Keratinocyte (primary cell): ENCODE measurements at regions not wholly inside any gene's neighbourhood (a gene's known extent, or its start where the extent isn't known, plus 50 kb on each side); places are given as distances from the start of the nearest gene placed in this dataset.

Experiments used
- DNase-seq: peaks from one replicate; pipeline ENCODE4 v3.0.0-alpha.2; 2011; ENCODE audit warnings: low read depth, missing footprints, low spot score
- FAIRE-seq: peaks from 2 replicates; lab custom pipeline; 2011; peaks lifted over from hg19 to GRCh38; lab: Jason Lieb, UNC
- H2AFZ ChIP-seq: 2 replicates; pipeline ENCODE4 v1.6.0; 2012; ENCODE audit warnings: low read length, control low read depth, inconsistent platforms; ENCODE audit not compliant: control insufficient read depth
- H3K27ac ChIP-seq: 2 replicates; pipeline ENCODE4 v1.5.1; 2011; ENCODE audit warnings: low read length; ENCODE audit not compliant: control insufficient read depth, insufficient read depth
- H3K27me3 ChIP-seq: 3 replicates; pipeline ENCODE4 v1.6.0; 2011; ENCODE audit warnings: low read length; ENCODE audit not compliant: control insufficient read depth, insufficient read depth; ENCODE audit errors: extremely low read depth
- H3K36me3 ChIP-seq, 2 experiments: 2 replicates in 1 of 2; 3 replicates in 1 of 2; pipeline ENCODE4 v1.5.1; 2011; ENCODE audit warnings: low read length in 2 of 2, mild to moderate bottlenecking in 1 of 2; ENCODE audit not compliant: control insufficient read depth in 2 of 2, insufficient read depth in 2 of 2; ENCODE audit errors: extremely low read depth in 1 of 2
- H3K4me1 ChIP-seq: 3 replicates; pipeline ENCODE4 v1.5.1; 2011; ENCODE audit warnings: low read length; ENCODE audit not compliant: control insufficient read depth, insufficient read depth; ENCODE audit errors: extremely low read depth
- H3K4me2 ChIP-seq: 3 replicates; pipeline ENCODE4 v1.6.0; 2011; ENCODE audit warnings: low read depth, low read length; ENCODE audit not compliant: control insufficient read depth, insufficient read depth; ENCODE audit errors: extremely low read depth
- H3K4me3 ChIP-seq, 3 experiments: fragments of 200-600 bp in 1 of 3; sonication (generic) in 1 of 3; 2 replicates in 2 of 3; 3 replicates in 1 of 3; pipeline ENCODE4 v1.5.1; 2011 to 2016; ENCODE audit warnings: low read length in 3 of 3, mild to moderate bottlenecking in 3 of 3, control low read depth in 2 of 3, inconsistent platforms in 1 of 3, low read depth in 1 of 3, mixed read lengths in 1 of 3, mixed run types in 1 of 3, moderate library complexity in 1 of 3; ENCODE audit not compliant: control insufficient read depth in 2 of 3, insufficient read depth in 2 of 3; ENCODE audit errors: extremely low read depth in 1 of 3
- H3K79me2 ChIP-seq: 2 replicates; pipeline ENCODE4 v1.6.0; 2012; ENCODE audit warnings: low read length; ENCODE audit not compliant: control insufficient read depth, insufficient read depth
- H3K9ac ChIP-seq: 3 replicates; pipeline ENCODE4 v1.6.0; 2011; ENCODE audit warnings: low read length; ENCODE audit not compliant: control insufficient read depth, insufficient read depth; ENCODE audit errors: extremely low read depth
- H3K9me1 ChIP-seq: 3 replicates; pipeline ENCODE4 v1.6.0; 2011; ENCODE audit warnings: low read length; ENCODE audit not compliant: control insufficient read depth, insufficient read depth; ENCODE audit errors: extremely low read depth
- H3K9me3 ChIP-seq: 2 replicates; pipeline ENCODE4 v1.5.1; 2012; ENCODE audit warnings: low read depth, low read length; ENCODE audit not compliant: control insufficient read depth
- H4K20me1 ChIP-seq: 3 replicates; pipeline ENCODE4 v1.6.0; 2011; ENCODE audit warnings: low read length; ENCODE audit not compliant: control insufficient read depth, insufficient read depth; ENCODE audit errors: extremely low read depth
- CTCF ChIP-seq, 3 experiments: IDR thresholded peaks in 1 of 3; conservative IDR thresholded peaks in 1 of 3; optimal IDR thresholded peaks in 1 of 3; 2 replicates in 2 of 3; 3 replicates in 1 of 3; pipeline versions ENCODE3 to v1.5.1; 2011; ENCODE audit warnings: low read length in 3 of 3, mild to moderate bottlenecking in 3 of 3, moderate library complexity in 2 of 3, control low read depth in 1 of 3, inconsistent platforms in 1 of 3; ENCODE audit not compliant: insufficient read depth in 2 of 3; ENCODE audit errors: extremely low read depth in 1 of 3
- EZH2 ChIP-seq: IDR thresholded peaks from one replicate; pipeline ENCODE4 v1.6.1; 2012; ENCODE audit warnings: inconsistent platforms, mild to moderate bottlenecking, low read length, moderate library complexity
- dilution Hi-C: fragments of 300-500 bp; cut with MboI; formaldehyde crosslinking; loops from one replicate; pipeline ENCODE4 v1.7.0; 2020; ENCODE audit warnings: low sequenced_read_pairs; ENCODE audit not compliant: extremely low pct_ligation_motif_present

- dilution Hi-C loops: no loop called here
- FAIRE-seq: peak; percentile 49
- TF ChIP-seq EZH2: no peak
- TF ChIP-seq CTCF (optimal IDR thresholded peaks at IDR 0.05 in 1 of 3, IDR thresholded peaks at IDR 0.05 in 1 of 3, conservative IDR thresholded peaks at IDR 0.05 in 1 of 3; ENCODE audit: extremely low read depth in 1 of 3, insufficient read depth in 2 of 3, low read length in 3 of 3): no peak
Observed at GRCh38 chr1:22276396-22276748, 133.5 kb upstream of the WNT4 start.

GRCh38 chr1:22277662-22278061 is 134.8 kb upstream of the WNT4 start:
- FAIRE-seq (no peak), DNase-seq (no peak)
- no peak overlapping the region for H3K4me3 ChIP-seq
- H3K79me2 ChIP-seq: no peaks in the 10 kb centered on the region
- H3K27ac ChIP-seq: no peak overlapping the region
- dilution Hi-C loops: no loop called here
- no peaks in the 10 kb centered on the region for H3K36me3 ChIP-seq
- H2AFZ ChIP-seq: no peak overlapping the region
- peaks cover 2% of the 10 kb centered on the region for H3K27me3 ChIP-seq
- H3K4me2 ChIP-seq: no peak overlapping the region
- no peak overlapping the region for H3K9ac ChIP-seq
- no peak for TF ChIP-seq EZH2
- no peak for TF ChIP-seq CTCF (optimal IDR thresholded peaks at IDR 0.05 in 1 of 3, IDR thresholded peaks at IDR 0.05 in 1 of 3, conservative IDR thresholded peaks at IDR 0.05 in 1 of 3; ENCODE audit: extremely low read depth in 1 of 3, insufficient read depth in 2 of 3, low read length in 3 of 3)
- H3K4me1 ChIP-seq: peaks cover 15% of the 10 kb centered on the region
- no peaks in the 10 kb centered on the region for H3K9me1 ChIP-seq
- no peaks in the 10 kb centered on the region for H4K20me1 ChIP-seq
- no peaks in the 10 kb centered on the region for H3K9me3 ChIP-seq

More at GRCh38 chr1:22276396-22276748, 133.5 kb upstream of the WNT4 start:
- Histone ChIP-seq H3K4me1 (peaks cover 15% of the 10 kb centered on the region), H3K36me3 (no peaks in the 10 kb centered on the region), H3K4me3 (no peak overlapping the region), H4K20me1 (no peaks in the 10 kb centered on the region), H3K27ac (no peak overlapping the region), H3K4me2 (no peak overlapping the region), H3K79me2 (no peaks in the 10 kb centered on the region), H2AFZ (no peak overlapping the region), H3K9ac (no peak overlapping the region), H3K27me3 (peaks cover 7% of the 10 kb centered on the region), H3K9me1 (no peaks in the 10 kb centered on the region), H3K9me3 (no peaks in the 10 kb centered on the region)
- DNase-seq: no peak
